ENCODE measurements at regions not wholly inside any gene's neighbourhood (a gene's known extent, or its start where the extent isn't known, plus 50 kb on each side); places are given as distances from the start of the nearest gene placed in this dataset.
A peak's percentile ranks its signal among the peaks of the same experiment; 100 is the strongest.

GRCh38 chr12:93178154-93178878 lies 199.4 kb upstream of the NUDT4 start:
- no peak for DNase-seq (ENCODE audit: low spot score)
- intact Hi-C loops (cut with DNase I) = loop anchor here in 1 of 2 donors (10.0 kb wide), 1 partner anchor 196 kb away; the partner anchor contains the start of gene NUDT4

GRCh38 chr12:93179792-93180191 lies 197.9 kb upstream of the NUDT4 start:
- intact Hi-C loops (cut with DNase I) = loop anchor here in 1 of 2 donors (10.0 kb wide), 2 partner anchors 175 to 195 kb away; partner anchors contain the start of gene NUDT4
- DNase-seq (ENCODE audit: low spot score) = no peak

GRCh38 chr12:93180566-93180965 lies 197.2 kb upstream of the NUDT4 start:
- intact Hi-C loops (cut with DNase I) = loop anchor here in 1 of 2 donors (10.0 kb wide), 1 partner anchor 176 kb away; no protein-coding TSS in a partner anchor

GRCh38 chr12:93181409-93181965 lies 196.2 kb upstream of the NUDT4 start:
- intact Hi-C loops (cut with DNase I) = loop anchor here in 1 of 2 donors (10.0 kb wide), 1 partner anchor 177 kb away; no protein-coding TSS in a partner anchor
- no peak for DNase-seq (ENCODE audit: low spot score)

More at GRCh38 chr12:93180566-93180965, 197.2 kb upstream of the NUDT4 start:
- no peak for DNase-seq (ENCODE audit: low spot score)

GRCh38 chr12:93183940-93184671 lies 193.6 kb upstream of the NUDT4 start:
- peak; percentile 82 for DNase-seq (ENCODE audit: low spot score)
- intact Hi-C loops (cut with DNase I) = loop anchor here in 1 of 2 donors (10.0 kb wide), 1 partner anchor 179 kb away; no protein-coding TSS in a partner anchor

GRCh38 chr12:93184672-93185368 lies 192.9 kb upstream of the NUDT4 start:
- DNase-seq (ENCODE audit: low spot score) = no peak
- intact Hi-C loops (cut with DNase I) = loop anchor here in 1 of 2 donors (10.0 kb wide), 1 partner anchor 180 kb away; no protein-coding TSS in a partner anchor

GRCh38 chr12:93185369-93185741 lies 192.4 kb upstream of the NUDT4 start:
- intact Hi-C loops (cut with DNase I) = loop anchor here in 1 of 2 donors (10.0 kb wide), 1 partner anchor 181 kb away; no protein-coding TSS in a partner anchor
- no peak for DNase-seq (ENCODE audit: low spot score)

- intact Hi-C loops (cut with DNase I) = loop anchor here in 1 of 2 donors (10.0 kb wide), 1 partner anchor 181 kb away; no protein-coding TSS in a partner anchor
- no peak for DNase-seq (ENCODE audit: low spot score)
These were observed 191.6 kb upstream of the NUDT4 start for GRCh38 chr12:93186131-93186530.

- no peak for DNase-seq (ENCODE audit: low spot score)
- intact Hi-C loops (cut with DNase I) = loop anchor here in 1 of 2 donors (10.0 kb wide), 1 partner anchor 182 kb away; no protein-coding TSS in a partner anchor
These were observed 191.1 kb upstream of the NUDT4 start for GRCh38 chr12:93186621-93187020.

GRCh38 chr12:93191423-93191822 lies 186.3 kb upstream of the NUDT4 start:
- no peak for DNase-seq (ENCODE audit: low spot score)
- intact Hi-C loops (cut with DNase I) = no loop called here

GRCh38 chr12:93191956-93192355 lies 185.8 kb upstream of the NUDT4 start:
- DNase-seq (ENCODE audit: low spot score) = peak; percentile 81

GRCh38 chr12:93192878-93193277 lies 184.8 kb upstream of the NUDT4 start:
- no peak for DNase-seq (ENCODE audit: low spot score)
- intact Hi-C loops (cut with DNase I) = loop anchor here in 1 of 2 donors (1.0 kb wide), 1 partner anchor 24 kb away; no protein-coding TSS in a partner anchor

More at GRCh38 chr12:93191956-93192355, 185.8 kb upstream of the NUDT4 start:
- intact Hi-C loops (cut with DNase I) = no loop called here

GRCh38 chr12:93195511-93195910 lies 182.2 kb upstream of the NUDT4 start:
- no peak for DNase-seq (ENCODE audit: low spot score)
- intact Hi-C loops (cut with DNase I) = loop anchor here in 1 of 2 donors (2.0 kb wide), 1 partner anchor 59 kb away; no protein-coding TSS in a partner anchor

- intact Hi-C loops (cut with DNase I) = no loop called here
- no peak for DNase-seq (ENCODE audit: low spot score)
These were observed 180.6 kb upstream of the NUDT4 start for GRCh38 chr12:93197067-93197593.

GRCh38 chr12:93198086-93198485 lies 179.6 kb upstream of the NUDT4 start:
- intact Hi-C loops (cut with DNase I) = no loop called here
- DNase-seq (ENCODE audit: low spot score) = no peak

- DNase-seq (ENCODE audit: low spot score) = no peak
- intact Hi-C loops (cut with DNase I) = no loop called here
These were observed 177.9 kb upstream of the NUDT4 start for GRCh38 chr12:93199831-93200236.

- intact Hi-C loops (cut with DNase I) = no loop called here
These were observed 177.3 kb upstream of the NUDT4 start for GRCh38 chr12:93200291-93200917.

GRCh38 chr12:93201990-93202389 lies 175.7 kb upstream of the NUDT4 start:
- intact Hi-C loops (cut with DNase I) = no loop called here
- no peak for DNase-seq (ENCODE audit: low spot score)

More at GRCh38 chr12:93200291-93200917, 177.3 kb upstream of the NUDT4 start:
- no peak for DNase-seq (ENCODE audit: low spot score)
